Erythroblast (primary cell): ENCODE measurements at regions not wholly inside any gene's neighbourhood (a gene's known extent, or its start where the extent isn't known, plus 50 kb on each side); places are given as distances from the start of the nearest gene placed in this dataset.

Source experiments
- GATA1 ChIP-seq: IDR thresholded peaks from 2 replicates; pipeline ENCODE4 v1.6.1; 2011; ENCODE audit warnings: low read depth, mild to moderate bottlenecking, control low read depth, low read length, moderate library complexity
- POLR2A ChIP-seq: IDR thresholded peaks from 2 replicates; pipeline ENCODE4 v1.6.1; 2011; ENCODE audit warnings: mild to moderate bottlenecking, low read length

- TF ChIP-seq POLR2A (no peak), GATA1 (no peak)
These were observed 186.3 kb upstream of the XYLT1 start for GRCh38 chr16:17657045-17657444.
